T-cell (primary cell): ENCODE measurements at regions not wholly inside any gene's neighbourhood (a gene's known extent, or its start where the extent isn't known, plus 50 kb on each side); places are given as distances from the start of the nearest gene placed in this dataset.

Source experiments
- ATAC-seq, 4 experiments: fragments of 200-7000 bp in 3 of 4; fragments of 150-1000 bp in 1 of 4; cut with Tn5 transposase; replicated peaks in 1 of 4; 1 replicate in 3 of 4; 2 replicates in 1 of 4; pipeline ENCODE4 v1.10.0; 2021; ENCODE audit warnings: moderate library complexity in 3 of 4, mild to moderate bottlenecking in 2 of 4, moderate number of reproducible peaks in 1 of 4
- CTCF ChIA-PET, 2 donors: fragments of 300-600 bp; sonication (Branson Sonifier 250); formaldehyde crosslinking; loops; one replicate each; lab custom pipeline; 2022; ENCODE audit warnings: antibody characterized with exemption in 2 of 2; lab: Charles Lee
- POLR2A ChIA-PET, 2 donors: fragments of 300-600 bp; sonication (Branson Sonifier 250); formaldehyde crosslinking; loops; one replicate each; lab custom pipeline; 2022; ENCODE audit warnings: antibody characterized with exemption in 2 of 2; lab: Charles Lee
- DNase-seq, 35 experiments: peaks; one replicate each; pipeline versions ENCODE4 v3.0.0 to v3.0.0-alpha.2; 2013 to 2023
- H3K27ac ChIP-seq: one replicate; pipeline ENCODE4 v1.5.1; 2013; ENCODE audit warnings: low read length
- H3K27me3 ChIP-seq, 2 experiments: replicated peaks in 1 of 2; 1 replicate in 1 of 2; 2 replicates in 1 of 2; pipeline versions ENCODE4 v1.6.1 to v1.7.0; 2013; ENCODE audit warnings: low read length in 1 of 2, mixed read lengths in 1 of 2; ENCODE audit not compliant: control insufficient read depth in 2 of 2, insufficient read depth in 2 of 2; ENCODE audit errors: extremely low read depth in 1 of 2
- H3K36me3 ChIP-seq, 2 donors: 1 replicate in 1 of 2; 2 replicates in 1 of 2; pipeline versions ENCODE4 v1.6.1 to v1.7.0; 2013; ENCODE audit warnings: low read length in 1 of 2; ENCODE audit not compliant: control insufficient read depth in 2 of 2, insufficient read depth in 1 of 2; ENCODE audit errors: extremely low read depth in 1 of 2
- H3K4me1 ChIP-seq, 2 experiments: 1 replicate in 1 of 2; 2 replicates in 1 of 2; pipeline versions ENCODE4 v1.6.1 to v1.7.0; 2013; ENCODE audit warnings: low read length in 2 of 2, mixed read lengths in 1 of 2; ENCODE audit not compliant: insufficient read depth in 2 of 2, control insufficient read depth in 1 of 2; ENCODE audit errors: extremely low read depth in 1 of 2
- H3K4me3 ChIP-seq, 2 donors: 1 replicate in 1 of 2; 2 replicates in 1 of 2; pipeline versions ENCODE4 v1.5.1 to v1.7.0; 2013; ENCODE audit warnings: mild to moderate bottlenecking in 2 of 2, low read length in 1 of 2, moderate library complexity in 1 of 2; ENCODE audit not compliant: control insufficient read depth in 1 of 2; ENCODE audit errors: extremely low read depth in 1 of 2
- H3K9me3 ChIP-seq: 2 replicates; pipeline ENCODE4 v1.7.0; 2013
- H3K27ac Mint-ChIP-seq, 2 donors: one replicate each; pipeline ENCODE4 v1.8.0; 2020 to 2021; ENCODE audit warnings: mild to moderate bottlenecking in 2 of 2, mixed read lengths in 2 of 2
- H3K27me3 Mint-ChIP-seq, 2 donors: one replicate each; pipeline ENCODE4 v1.8.0; 2021 to 2022; ENCODE audit warnings: mixed read lengths in 2 of 2
- H3K36me3 Mint-ChIP-seq: one replicate; pipeline ENCODE4 v1.8.0; 2021; ENCODE audit warnings: mixed read lengths
- H3K4me1 Mint-ChIP-seq, 3 donors: one replicate each; pipeline ENCODE4 v1.8.0; 2020 to 2022; ENCODE audit warnings: mixed read lengths in 3 of 3, mild to moderate bottlenecking in 1 of 3
- H3K4me3 Mint-ChIP-seq, 3 donors: one replicate each; pipeline ENCODE4 v1.8.0; 2020 to 2022; ENCODE audit warnings: mild to moderate bottlenecking in 3 of 3, mixed read lengths in 3 of 3, moderate library complexity in 3 of 3
- H3K9me3 Mint-ChIP-seq, 3 donors: one replicate each; pipeline ENCODE4 v1.8.0; 2020 to 2022; ENCODE audit warnings: mixed read lengths in 3 of 3
- WGBS: methylation state at CpG from one replicate; pipeline ENCODE4 v1.1.5; 2013; ENCODE audit warnings: missing lambda C conversion rate; ENCODE audit not compliant: insufficient coverage; 5-methylcytosine and 5-hydroxymethylcytosine counted together

DNA sequence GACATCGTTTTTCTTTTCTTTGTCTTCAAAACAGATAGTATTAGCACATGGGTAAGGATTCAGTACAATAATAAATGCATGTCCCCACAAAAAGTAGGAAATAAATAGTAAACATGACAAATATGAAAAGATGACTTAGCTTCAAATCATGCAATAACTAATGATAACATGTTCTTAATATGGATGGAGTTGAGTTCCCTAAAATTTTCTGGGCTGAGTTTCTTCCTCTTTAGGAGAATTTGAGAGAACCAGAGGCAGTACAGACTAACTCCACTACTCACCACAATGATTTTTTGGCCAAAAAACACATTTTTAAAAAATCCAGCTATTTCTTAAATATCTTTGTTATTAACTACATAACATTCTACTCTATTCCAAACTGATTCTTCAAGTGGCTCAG, 432.3 kb upstream of the HS3ST1 start:
- Histone ChIP-seq H3K27ac (no peak overlapping the region), H3K27me3 (no peaks in the 10 kb centered on the region), H3K4me3 (no peak overlapping the region), H3K4me1 (no peaks in the 10 kb centered on the region), H3K36me3 (no peaks in the 10 kb centered on the region), H3K9me3 (no peaks in the 10 kb centered on the region)
- Mint-ChIP-seq H3K9me3 (peaks cover 0 to 3% (median 3%) of the 10 kb centered on the region in 3 donors), H3K4me1 (no peaks in the 10 kb centered on the region), H3K36me3 (no peaks in the 10 kb centered on the region), H3K27ac (no peak overlapping the region), H3K27me3 (peaks cover 0 to 3% of the 10 kb centered on the region in 2 donors), H3K4me3 (no peak overlapping the region)
- POLR2A ChIA-PET: no interaction called here
- no peak for ATAC-seq
- no peak for DNase-seq
- no CpG with 5 or more reads among the region's 1 CpG for WGBS
- CTCF ChIA-PET: no interaction called here

DNA sequence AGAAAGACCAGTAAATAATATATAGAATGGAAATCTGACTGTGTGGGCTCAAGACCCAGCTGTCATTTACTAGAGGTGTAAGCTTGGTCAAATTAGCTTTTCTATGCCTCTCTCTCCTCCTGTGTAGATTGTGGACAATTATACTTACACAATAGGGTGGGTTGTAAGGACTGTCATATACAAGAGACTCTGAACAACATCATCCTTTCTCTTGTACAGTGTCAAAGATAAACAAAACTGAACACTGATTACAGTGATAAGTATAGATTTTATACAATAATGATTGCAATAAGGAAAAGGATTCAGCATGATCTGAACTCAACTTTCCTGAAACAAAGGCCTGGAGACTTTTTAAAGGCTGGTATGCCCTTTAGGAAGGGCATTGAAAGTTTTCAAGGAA, 429.2 kb upstream of the HS3ST1 start:
- ChIA-PET CTCF (no interaction called here), POLR2A (no interaction called here)
- Mint-ChIP-seq H3K27me3 (peaks cover 0 to 3% of the 10 kb centered on the region in 2 donors), H3K9me3 (peaks cover 0 to 3% (median 0%) of the 10 kb centered on the region in 3 donors), H3K27ac (no peak overlapping the region), H3K4me3 (no peak overlapping the region), H3K4me1 (no peaks in the 10 kb centered on the region), H3K36me3 (no peaks in the 10 kb centered on the region)
- no peaks in the 10 kb centered on the region for H3K27me3 ChIP-seq
- H3K27ac ChIP-seq: no peak overlapping the region
- no peak for ATAC-seq
- no peaks in the 10 kb centered on the region for H3K4me1 ChIP-seq
- H3K36me3 ChIP-seq: no peaks in the 10 kb centered on the region
- no peak overlapping the region for H3K4me3 ChIP-seq
- H3K9me3 ChIP-seq: no peaks in the 10 kb centered on the region
- DNase-seq: no peak

DNA sequence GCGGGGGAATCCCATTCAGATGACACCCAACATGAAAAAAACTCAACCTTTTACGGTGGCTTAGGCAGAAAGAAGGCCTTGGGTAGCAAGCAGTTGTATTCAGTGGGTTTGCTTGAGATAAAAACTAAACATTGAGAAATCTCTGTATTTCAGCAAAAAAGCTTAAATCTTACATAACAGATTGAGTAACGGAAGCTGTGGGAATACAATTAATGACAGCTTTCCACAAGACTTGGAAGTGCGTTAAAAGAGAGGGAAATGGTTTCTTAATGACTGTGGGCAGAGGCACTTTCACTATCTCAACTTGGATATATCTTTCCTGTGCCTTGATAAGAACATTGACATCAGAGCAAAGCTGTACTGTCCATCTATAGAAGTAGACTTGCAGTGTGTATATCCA, 418.5 kb upstream of the HS3ST1 start:
- Histone ChIP-seq H3K4me3 (no peak overlapping the region), H3K9me3 (no peaks in the 10 kb centered on the region), H3K27ac (no peak overlapping the region), H3K36me3 (no peaks in the 10 kb centered on the region), H3K4me1 (no peaks in the 10 kb centered on the region), H3K27me3 (no peaks in the 10 kb centered on the region)
- H3K4me1 Mint-ChIP-seq: no peaks in the 10 kb centered on the region
- DNase-seq (no peak), ATAC-seq (no peak)
- H3K9me3 Mint-ChIP-seq: peaks cover 0 to 3% (median 0%) of the 10 kb centered on the region in 3 donors
- no peak overlapping the region for H3K27ac Mint-ChIP-seq
- no peaks in the 10 kb centered on the region for H3K36me3 Mint-ChIP-seq
- no peak overlapping the region for H3K4me3 Mint-ChIP-seq
- ChIA-PET CTCF (no interaction called here), POLR2A (no interaction called here)
- no CpG with 5 or more reads among the region's 4 CpGs for WGBS
- peaks cover 0 to 4% of the 10 kb centered on the region in 2 donors for H3K27me3 Mint-ChIP-seq

DNA sequence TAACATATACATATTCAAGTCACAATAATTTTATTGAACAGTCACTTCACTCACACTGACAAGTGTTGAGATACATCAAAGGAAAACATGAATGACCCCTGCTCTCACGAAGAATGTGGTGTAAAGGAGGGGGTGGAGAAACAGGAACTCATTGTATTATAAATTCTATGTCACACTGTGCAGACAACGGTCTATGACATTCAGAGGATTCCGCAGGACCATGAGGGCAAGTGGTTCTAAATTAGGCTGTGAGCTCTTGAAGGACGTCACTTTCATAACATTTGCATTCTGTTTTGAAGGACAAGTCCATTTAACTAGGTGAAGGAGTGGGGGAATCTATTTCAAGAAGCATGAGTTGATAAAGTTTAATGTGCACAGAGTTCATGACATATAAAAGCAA, 415.2 kb upstream of the HS3ST1 start:
- H3K9me3 ChIP-seq: no peaks in the 10 kb centered on the region
- H3K4me3 ChIP-seq: no peak overlapping the region
- Mint-ChIP-seq H3K27ac (no peak overlapping the region), H3K4me3 (no peak overlapping the region), H3K9me3 (peaks cover 0 to 5% (median 0%) of the 10 kb centered on the region in 3 donors), H3K27me3 (peaks cover 0 to 4% of the 10 kb centered on the region in 2 donors), H3K36me3 (no peaks in the 10 kb centered on the region), H3K4me1 (no peaks in the 10 kb centered on the region)
- H3K4me1 ChIP-seq: no peaks in the 10 kb centered on the region
- ChIA-PET POLR2A (no interaction called here), CTCF (no interaction called here)
- ATAC-seq (no peak), DNase-seq (no peak)
- no peaks in the 10 kb centered on the region for H3K36me3 ChIP-seq
- H3K27me3 ChIP-seq: no peaks in the 10 kb centered on the region
- WGBS: 14% methylated on average over 1 of the region's 4 CpGs
- H3K27ac ChIP-seq: no peak overlapping the region

DNA sequence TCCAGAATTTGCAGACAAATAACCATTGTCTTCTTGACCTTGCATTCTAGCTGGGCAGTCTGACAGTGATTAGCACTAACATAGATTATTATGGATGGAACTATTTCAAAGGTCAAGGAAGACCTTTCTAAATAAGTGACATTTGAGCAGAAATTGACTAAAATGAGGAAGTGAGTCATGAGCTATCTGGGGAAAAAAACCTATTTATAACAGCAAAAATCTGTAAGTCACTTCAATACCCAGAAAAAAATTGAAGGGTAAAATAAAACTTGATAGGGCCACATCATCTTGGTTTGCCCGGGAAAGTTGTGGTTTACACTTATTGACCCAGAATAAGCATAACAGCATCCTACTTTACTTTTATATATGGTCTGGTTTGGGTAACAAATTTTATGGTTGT, 414.6 kb upstream of the HS3ST1 start:
- DNase-seq (no peak), ATAC-seq (no peak)
- ChIA-PET CTCF (no interaction called here), POLR2A (no interaction called here)
- H3K27ac ChIP-seq: no peak overlapping the region
- Mint-ChIP-seq H3K27ac (no peak overlapping the region), H3K9me3 (peaks cover 0 to 5% (median 0%) of the 10 kb centered on the region in 3 donors), H3K4me1 (no peaks in the 10 kb centered on the region), H3K36me3 (no peaks in the 10 kb centered on the region), H3K27me3 (peaks cover 0 to 4% of the 10 kb centered on the region in 2 donors), H3K4me3 (no peak overlapping the region)
- no peak overlapping the region for H3K4me3 ChIP-seq
- WGBS: no CpG with 5 or more reads among the region's 1 CpG
- no peaks in the 10 kb centered on the region for H3K9me3 ChIP-seq
- no peaks in the 10 kb centered on the region for H3K36me3 ChIP-seq
- H3K27me3 ChIP-seq: no peaks in the 10 kb centered on the region
- H3K4me1 ChIP-seq: no peaks in the 10 kb centered on the region

DNA sequence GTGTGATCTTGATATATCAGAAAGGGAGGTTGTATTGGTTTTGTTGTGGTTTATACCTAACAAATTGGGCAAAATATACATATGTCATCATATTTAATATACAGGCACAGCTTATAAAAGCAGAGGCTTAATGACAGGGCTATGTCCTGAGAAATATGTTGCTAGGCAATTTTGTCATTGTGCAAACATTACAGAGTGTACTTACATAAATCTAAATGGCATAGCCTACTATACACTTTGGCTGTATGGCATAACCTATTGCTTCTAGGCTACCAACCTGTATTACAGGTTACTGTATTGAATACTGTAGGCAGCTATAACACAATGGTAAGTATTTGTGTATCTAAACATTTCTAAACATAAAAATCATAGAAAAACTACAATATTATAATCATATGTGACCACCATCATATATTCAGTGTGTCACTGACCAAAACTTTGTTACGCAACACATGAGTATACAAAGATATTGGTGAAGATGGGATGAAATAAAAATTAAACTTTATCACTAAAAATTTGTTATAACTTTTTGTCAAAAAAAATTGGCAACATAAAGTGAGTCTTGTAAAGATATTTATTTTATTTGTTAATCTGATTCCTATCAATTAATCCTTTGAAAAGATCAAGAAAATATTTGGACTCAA, 414.0 kb upstream of the HS3ST1 start:
- no peaks in the 10 kb centered on the region for H3K36me3 Mint-ChIP-seq
- Histone ChIP-seq H3K4me1 (no peaks in the 10 kb centered on the region), H3K27ac (no peak overlapping the region), H3K4me3 (no peak overlapping the region), H3K27me3 (no peaks in the 10 kb centered on the region), H3K9me3 (no peaks in the 10 kb centered on the region), H3K36me3 (no peaks in the 10 kb centered on the region)
- ChIA-PET POLR2A (no interaction called here), CTCF (no interaction called here)
- H3K27ac Mint-ChIP-seq: no peak overlapping the region
- peaks cover 0 to 4% of the 10 kb centered on the region in 2 donors for H3K27me3 Mint-ChIP-seq
- peaks cover 0 to 10% (median 3%) of the 10 kb centered on the region in 3 donors for H3K9me3 Mint-ChIP-seq
- no peak for ATAC-seq
- no CpG with 5 or more reads among the region's 1 CpG for WGBS
- H3K4me1 Mint-ChIP-seq: no peaks in the 10 kb centered on the region
- DNase-seq: no peak
- no peak overlapping the region for H3K4me3 Mint-ChIP-seq

DNA sequence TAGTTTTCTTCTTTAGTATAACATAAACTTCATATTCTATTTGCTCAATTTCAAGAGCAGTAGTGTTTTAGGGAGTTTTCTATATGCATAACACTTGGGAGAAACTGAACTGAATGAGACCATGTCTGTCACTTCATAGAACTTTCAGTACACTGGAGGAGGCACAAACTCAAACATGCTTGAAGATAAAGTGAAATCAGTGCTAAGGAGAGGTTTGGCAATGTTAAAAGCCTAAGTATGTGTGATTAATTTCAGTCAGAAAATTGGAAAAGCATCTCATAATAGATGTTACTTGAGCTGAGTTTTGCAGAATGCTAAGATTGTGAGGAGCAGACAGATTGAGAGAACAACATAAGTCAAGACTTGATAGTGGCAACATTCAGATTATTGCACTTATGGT, 411.2 kb upstream of the HS3ST1 start:
- no peak overlapping the region for H3K27ac ChIP-seq
- no peaks in the 10 kb centered on the region for H3K36me3 ChIP-seq
- ChIA-PET POLR2A (no interaction called here), CTCF (no interaction called here)
- Mint-ChIP-seq H3K27me3 (peaks cover 0 to 4% of the 10 kb centered on the region in 2 donors), H3K4me3 (no peak overlapping the region), H3K36me3 (no peaks in the 10 kb centered on the region), H3K4me1 (no peaks in the 10 kb centered on the region), H3K9me3 (peaks cover 0 to 10% (median 3%) of the 10 kb centered on the region in 3 donors), H3K27ac (no peak overlapping the region)
- no peaks in the 10 kb centered on the region for H3K27me3 ChIP-seq
- H3K4me3 ChIP-seq: no peak overlapping the region
- H3K4me1 ChIP-seq: no peaks in the 10 kb centered on the region
- DNase-seq: no peak
- no peaks in the 10 kb centered on the region for H3K9me3 ChIP-seq
- no peak for ATAC-seq
